ENCODE measurements at regions not wholly inside any gene's neighbourhood (a gene's known extent, or its start where the extent isn't known, plus 50 kb on each side); places are given as distances from the start of the nearest gene placed in this dataset.
"Not testable (repeated sequence)": the region's sequence is repeated elsewhere in the genome, so short reads cannot be mapped to it uniquely, and the experiment has no call there.

DNA sequence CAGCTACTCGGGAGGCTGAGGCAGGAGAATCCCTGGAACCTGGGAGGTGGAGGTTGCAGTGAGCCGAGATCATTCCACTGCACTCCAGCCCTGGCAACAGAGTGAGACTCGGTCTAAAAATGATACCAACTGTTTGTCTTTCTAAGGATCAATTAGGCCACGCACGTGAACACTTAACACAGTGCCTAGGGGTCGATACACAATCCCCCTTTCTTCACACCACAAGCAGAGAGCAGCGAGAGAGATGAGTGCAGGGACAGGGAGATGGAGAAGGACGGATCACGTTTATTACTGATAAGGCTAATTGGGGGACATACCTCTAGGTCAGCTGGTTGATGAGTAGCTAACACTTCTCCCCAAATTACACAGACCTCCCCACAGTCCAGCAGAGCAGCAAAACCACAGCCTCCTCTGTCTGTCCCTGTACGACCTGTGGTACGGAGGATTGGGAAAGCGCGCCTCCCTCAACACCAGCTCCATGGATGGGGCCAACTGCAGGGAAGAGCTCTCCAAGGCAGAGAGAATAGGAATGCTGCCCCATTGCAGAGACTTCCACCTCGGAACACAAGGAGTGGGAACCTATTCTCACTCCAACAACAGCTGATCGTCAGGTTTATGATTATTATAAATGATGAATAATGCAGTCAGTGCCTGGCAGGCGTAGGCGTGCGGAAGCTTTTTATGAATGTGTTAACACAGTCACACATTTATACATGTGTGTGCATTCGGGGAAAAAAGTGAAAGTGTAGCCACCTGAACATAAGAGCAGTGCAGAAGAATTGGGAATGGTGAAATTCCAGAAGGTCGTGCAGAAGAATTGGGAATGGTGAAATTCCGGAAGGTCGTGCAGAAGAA lies 155.1 kb downstream of the C16orf95 start:
- DNase-seq (ENCODE audit: low read depth) = no peak

DNA sequence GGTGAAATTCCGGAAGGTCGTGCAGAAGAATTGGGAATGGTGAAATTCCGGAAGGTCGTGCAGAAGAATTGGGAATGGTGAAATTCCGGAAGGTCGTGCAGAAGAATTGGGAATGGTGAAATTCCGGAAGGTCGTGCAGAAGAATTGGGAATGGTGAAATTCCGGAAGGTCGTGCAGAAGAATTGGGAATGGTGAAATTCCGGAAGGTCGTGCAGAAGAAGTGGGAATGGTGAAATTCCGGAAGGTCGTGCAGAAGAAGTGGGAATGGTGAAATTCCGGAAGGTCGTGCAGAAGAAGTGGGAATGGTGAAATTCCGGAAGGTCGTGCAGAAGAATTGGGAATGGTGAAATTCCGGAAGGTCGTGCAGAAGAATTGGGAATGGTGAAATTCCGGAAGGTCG lies 154.4 kb downstream of the C16orf95 start:
- DNase-seq (ENCODE audit: low read depth) = not testable (repeated sequence)

DNA sequence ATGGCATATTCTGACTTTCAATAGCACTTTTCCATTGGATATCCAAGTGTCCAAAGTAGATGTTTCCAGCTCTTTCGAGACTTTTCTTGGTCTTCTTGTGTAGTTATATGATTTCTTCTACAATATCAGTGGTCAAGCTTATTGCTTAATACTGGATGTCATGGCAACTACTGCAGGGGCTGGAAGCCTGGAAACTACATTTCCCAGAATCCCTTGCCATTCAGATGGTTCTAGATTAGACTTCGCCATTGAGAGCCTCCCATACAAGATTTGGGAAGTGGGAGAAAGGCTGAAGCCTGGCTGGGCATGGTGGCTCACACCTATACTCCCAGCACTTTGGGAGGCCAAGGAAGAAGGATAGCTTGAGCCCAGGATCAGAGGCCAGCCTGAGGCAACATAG lies 153.6 kb downstream of the C16orf95 start:
- DNase-seq (ENCODE audit: low read depth) = no peak

DNA sequence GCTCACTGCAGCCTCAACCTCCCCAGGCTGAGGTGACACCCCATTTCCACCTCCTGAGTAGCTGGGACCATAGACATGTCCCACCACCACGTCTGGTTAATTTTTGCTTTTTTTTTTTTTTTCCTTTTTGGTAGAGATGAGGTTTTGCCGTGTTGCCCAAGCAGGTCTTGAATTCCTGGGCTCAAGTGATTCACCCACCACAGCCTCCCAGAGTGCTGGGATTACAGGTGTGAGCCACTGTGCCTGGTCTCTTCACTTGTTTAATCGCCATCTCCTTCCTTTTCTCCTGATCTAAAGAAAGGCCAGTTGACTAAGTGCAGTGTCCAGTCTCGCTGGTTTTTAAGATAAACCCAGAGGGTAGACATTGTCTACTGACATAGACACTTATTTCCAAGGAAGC lies 152.0 kb downstream of the C16orf95 start:
- DNase-seq (ENCODE audit: low read depth) = no peak

DNA sequence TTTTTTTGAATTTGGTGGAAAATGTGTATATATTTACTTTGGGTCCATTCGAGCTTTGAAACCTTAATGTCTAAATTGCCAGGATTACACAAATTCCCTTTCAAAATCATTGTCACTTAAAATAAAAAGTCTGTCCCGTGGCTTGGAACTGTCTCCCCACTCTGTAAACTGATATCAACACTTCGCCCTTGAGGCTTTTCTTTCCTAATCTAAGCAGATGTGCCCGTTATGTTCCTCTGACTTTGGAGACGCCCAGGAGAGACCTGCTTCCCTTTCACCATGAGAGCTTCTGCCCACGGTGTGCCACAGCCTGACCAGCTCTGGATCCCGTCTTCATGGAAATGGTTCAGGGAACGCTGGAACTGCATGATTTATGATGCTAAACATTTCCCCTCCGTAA lies 151.3 kb downstream of the C16orf95 start:
- DNase-seq (ENCODE audit: low read depth) = no peak

DNA sequence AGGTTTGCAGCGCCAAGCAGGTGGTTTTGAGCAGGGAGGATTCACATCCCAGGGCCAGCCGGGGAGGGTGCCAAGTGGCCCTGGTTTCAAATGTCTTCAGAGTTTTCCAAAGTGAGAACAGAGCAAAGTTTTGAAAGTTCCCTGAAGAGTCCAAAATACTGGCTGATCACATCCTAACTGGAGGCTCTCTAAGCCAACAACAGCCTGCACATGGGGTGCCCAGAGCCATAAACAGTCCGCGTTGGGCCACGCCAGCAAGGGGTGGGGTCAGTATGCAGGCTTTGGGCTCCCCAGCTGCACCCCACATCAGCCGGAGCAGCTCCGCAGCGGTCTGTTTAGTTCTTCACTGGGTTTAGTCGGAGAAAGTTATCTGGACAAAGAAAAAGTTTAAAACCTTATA lies 150.9 kb downstream of the C16orf95 start:
- DNase-seq (ENCODE audit: low read depth) = no peak

DNA sequence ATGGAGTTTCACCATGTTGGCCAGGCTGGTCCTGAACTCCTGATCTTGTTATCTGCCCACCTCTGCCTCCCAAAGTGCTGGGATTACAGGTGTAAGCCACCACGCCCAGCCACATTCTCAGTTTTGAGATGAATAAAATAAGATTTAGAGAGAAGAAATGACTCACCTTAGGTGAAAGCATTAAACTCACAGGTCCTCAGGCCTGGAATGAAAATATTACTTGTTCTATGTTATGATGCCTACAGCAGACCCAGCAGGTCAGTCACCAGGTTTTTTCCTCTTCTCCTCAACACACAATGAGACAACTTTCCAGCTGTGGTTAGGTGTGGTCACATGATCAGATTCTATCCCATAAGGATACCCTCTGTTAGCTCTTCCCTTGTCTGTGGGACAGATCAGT lies 150.3 kb downstream of the C16orf95 start:
- no peak for DNase-seq (ENCODE audit: low read depth)

DNA sequence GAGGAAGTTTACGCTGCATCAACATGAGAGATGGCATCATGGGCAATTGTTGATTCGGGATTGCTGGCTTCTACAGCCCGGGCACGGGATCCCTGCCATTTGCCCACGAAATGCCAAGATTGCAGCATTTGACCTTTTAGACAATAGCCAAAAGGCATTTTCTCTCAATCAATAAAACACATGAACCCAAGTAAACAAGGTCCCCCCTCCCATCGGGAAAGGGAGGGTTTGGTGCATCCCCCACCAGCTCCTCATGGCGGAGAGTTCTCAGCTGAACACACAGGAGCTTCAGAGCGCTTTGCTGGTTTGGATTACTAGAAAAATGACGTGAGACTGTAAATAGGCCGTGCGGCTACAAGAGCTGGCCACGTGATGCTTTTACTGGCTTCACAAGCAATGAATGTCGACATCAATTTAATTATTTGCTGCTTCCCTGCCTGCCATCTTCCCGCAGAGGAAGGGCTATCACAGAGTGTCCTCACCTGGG lies 147.6 kb downstream of the C16orf95 start:
- DNase-seq (ENCODE audit: low read depth) = no peak

DNA sequence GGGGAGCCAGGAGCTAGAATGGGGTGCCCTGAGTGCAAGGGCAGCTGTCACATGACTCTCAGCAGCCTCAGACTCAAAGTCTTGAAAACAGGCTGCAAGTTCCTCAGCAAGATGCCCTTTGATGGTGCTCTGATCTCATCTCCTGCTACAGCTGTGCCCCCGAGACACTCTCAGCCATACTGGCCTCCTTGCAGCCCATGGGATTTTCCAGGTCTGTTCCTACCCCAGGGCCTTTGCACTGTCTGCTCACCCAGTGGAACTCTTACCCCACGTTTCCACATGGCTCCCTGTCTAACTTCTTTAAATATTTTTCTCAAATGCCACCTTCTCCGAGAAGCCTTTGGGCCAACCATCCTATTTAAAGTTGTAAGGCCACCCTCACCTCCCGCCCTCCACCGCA lies 146.9 kb downstream of the C16orf95 start:
- no peak for DNase-seq (ENCODE audit: low read depth)

DNA sequence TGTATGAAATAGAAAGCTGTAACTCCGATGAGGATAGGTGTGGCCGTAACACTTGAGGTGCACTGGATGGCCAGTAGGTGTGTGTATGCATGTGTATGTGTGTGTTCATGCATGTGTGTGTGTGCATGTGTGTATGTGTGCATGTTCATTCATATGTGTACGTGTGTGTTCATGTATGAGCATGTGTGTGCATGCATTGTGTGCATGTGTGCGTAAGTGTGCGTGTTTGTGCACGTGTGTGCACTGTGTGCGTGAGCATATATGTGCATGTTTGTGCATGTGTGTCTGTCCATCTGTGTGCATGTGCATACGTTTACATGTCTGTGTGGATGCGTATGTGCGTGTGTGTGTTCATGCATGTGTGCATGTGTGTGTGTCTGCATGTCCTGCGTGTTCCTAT lies 145.5 kb downstream of the C16orf95 start:
- no peak for DNase-seq (ENCODE audit: low read depth)

DNA sequence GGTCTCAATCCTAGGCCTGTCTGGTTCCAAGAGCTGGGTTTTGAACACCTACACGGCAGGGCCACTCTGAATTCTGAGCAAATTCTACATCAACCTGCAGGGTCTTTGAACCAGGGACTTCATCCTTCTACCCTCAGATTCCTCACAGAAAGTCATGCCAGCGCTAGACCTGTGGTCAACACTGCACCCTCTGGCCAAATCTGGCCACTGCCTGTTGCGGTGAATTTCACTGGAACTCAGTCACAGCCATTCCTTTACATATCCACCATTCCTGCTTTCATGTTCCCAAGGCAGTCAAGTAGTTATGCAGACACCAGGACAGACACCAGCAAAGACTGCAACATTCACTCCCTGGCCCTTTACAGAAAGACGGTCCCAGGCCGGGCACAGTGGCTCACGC lies 144.6 kb downstream of the C16orf95 start:
- no peak for DNase-seq (ENCODE audit: low read depth)

DNA sequence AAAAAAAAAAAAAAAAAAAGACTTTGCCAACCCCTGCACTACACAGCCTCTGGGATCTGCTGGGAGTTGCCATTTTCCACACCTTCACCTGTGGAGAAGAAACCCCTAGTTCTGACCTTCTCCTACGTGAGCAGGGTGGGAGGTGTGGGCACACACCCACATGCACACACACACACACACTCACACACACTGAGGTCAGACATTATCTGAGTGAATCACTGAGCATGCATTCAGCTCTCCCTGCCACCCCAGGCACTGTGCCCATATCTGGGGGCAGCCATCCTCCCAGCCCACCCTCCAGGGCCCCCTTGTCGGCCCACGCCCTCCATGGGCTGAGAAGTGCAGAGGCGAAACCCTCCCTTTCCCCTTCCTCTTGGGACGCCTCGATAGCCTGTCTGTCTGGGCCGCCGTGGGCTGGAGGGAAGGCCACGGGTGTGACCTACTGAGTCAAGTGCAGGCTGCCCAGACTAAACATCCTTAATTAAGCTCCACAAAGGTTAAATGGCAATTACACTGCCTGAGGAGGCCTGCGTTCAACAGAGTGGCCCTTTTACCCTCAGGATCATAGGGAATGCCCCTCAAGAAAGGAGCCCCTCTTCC lies 143.8 kb downstream of the C16orf95 start:
- no peak for DNase-seq (ENCODE audit: low read depth)

DNA sequence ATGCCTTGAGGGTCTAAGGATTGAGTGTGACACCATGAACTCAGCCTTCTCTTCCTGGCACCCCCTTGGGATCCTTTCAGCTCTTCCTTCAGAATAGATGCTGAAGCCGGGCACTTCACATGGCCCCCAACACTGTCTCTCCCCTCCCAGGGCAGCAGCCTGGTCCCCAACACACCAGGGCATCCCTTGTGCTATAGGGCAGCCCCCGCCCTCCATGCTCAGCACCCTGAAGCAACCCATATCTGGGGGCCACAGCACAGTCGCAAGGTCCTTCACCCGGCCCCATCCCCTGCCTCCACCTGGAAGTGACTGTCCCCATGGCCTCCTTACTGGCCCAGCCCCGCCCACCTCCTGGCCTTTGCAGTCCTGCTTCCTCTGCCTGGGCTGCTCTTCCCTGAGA lies 143.1 kb downstream of the C16orf95 start:
- DNase-seq (ENCODE audit: low read depth) = no peak

DNA sequence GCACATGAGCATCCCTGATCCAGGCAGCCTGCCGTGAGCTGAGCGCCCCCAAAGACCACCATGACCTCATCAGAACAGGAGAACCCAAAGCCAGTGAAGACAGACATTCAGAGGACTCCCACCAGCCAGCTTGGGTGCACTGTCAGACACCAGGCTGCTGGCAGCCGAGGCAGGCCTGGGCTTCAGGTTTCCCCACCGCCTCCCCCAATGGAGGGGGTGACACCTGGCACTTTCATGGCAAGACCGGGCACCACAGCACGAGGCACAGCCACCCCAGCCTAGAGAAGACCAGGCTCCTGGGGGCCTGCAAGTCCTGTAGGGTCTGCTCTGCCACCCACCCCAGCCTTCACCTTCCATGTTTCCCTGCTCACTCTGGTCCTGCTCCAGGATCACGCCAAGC lies 140.5 kb downstream of the C16orf95 start:
- no peak for DNase-seq (ENCODE audit: low read depth)

DNA sequence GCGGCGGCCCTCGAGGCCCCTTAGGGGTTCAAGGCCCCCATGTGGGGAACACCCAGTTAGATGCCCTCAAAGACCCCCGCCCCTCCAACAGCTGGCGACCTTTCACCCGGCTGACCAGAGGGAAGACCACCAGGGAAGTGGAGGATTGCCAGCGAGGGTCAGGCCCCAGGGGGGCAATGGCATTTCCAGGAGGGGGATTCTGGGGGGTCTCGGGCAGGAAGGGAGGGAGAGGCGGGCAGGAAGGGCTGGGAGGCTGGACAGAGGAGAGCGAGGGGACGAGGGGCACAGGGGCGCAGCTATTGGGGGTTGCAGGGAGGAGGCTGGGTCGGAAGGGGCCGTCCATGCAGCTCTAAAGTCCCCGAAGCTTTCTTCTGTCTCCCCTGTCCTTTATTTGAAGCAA lies 139.5 kb downstream of the C16orf95 start:
- DNase-seq (ENCODE audit: low read depth) = no peak

DNA sequence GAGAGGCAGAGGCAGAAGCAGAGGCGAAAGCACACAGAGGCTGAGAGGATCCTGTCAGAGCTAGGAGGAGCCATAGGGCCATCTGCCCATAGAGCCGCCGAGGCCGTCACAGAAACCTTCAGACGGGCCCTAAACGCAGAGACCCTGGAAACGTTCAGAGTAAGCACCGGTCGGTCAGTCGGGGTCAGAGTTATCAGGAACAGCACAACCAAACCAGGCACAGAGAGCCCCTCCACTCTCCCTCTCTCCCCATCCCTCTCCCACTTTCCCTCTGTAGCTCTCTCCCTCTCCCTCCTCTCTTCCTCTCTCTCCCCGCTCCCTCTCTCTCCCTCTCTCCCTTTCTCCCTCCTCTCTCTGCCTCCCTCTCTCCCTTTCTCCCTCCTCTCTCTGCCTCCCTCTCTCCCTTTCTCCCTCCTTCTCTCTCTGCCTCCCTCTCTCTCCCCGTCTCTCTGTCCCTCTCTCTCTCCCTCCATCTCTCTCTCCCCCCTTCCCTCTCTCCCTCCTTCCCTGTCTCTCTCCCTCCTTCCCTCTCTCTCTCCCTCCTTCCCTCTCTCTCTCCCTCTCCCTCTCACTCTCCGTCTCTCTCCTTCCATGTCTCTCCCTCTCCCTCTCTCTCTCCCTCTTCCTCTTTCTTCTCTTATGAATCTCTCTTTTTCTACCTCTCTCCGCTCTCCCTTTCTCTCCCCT lies 138.9 kb downstream of the C16orf95 start:
- no peak for DNase-seq (ENCODE audit: low read depth)

DNA sequence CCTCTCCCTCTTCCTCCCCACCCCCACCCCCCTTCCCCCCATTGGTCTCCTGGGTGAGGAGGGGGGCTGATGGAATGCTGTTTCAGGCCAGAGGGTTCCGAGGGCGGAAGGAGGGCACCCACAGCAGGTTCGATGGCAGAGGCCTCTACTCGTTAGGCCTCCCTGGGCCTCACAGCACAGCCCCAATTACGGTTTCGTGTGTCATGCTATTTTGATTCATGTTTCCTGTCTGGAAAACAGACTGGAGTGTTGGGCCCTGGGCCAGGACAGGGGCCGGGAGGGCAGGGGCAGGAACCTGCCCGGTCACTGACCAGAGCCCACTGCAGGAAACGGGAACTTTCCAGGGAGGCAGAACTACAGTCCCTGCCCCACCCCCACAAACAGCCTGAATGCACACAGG lies 138.2 kb downstream of the C16orf95 start:
- DNase-seq (ENCODE audit: low read depth) = no peak

DNA sequence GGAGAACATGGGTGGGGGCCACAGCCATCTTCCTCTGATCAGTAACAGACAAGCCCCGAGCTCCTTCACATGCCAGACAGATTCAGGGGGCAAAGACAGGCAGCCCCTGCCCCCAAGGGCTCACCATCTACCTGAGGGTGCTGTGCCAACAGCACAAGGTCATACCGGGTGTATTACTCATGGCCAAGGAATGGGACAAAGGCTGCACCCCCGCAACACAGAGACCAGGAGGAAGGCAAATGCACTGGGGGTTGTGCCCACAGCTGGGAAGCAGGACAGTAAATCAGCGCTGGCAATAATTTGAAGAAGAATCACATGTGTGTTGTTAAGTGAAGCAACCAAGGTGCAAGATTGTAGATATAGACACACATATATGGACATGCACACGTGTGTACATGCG lies 137.1 kb downstream of the C16orf95 start:
- DNase-seq (ENCODE audit: low read depth) = no peak

DNA sequence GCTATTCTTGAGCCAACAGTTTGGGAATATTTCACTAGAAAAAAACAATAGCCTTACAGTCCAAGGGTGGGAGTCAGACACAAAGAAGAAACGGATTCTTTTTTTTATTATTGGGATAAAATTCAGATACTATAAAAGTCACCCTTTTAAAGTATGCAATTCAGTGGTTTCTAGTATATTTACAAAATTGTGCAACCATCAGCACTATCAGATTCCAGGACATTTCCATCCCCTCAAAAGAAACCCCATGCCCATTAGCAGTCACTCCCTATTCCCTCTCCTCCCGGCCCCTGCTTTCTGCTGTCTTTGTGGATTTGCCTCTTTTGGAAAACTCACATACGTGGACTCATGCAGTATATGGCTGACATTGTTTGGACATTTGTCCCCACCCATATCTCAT lies 134.4 kb downstream of the C16orf95 start:
- no peak for DNase-seq (ENCODE audit: low read depth)

DNA sequence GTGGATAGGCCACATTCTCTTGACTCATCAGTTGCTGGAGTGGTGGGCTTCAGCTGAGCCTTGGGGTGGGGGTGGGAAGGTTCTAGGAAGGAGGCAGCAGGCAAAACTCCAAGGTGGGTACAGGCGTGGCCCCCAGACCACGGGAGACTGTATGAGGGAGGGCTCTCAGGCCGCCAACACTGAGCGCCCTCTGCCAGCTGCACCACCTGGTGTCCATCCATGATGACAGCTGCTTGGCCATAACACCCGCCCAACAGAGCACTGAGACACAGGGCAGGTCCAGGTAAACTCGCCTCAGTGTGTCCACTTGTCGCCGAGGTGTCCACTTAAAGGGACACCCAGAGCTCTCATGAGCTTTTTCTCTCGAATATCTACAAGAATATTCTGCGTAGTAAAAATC lies 133.5 kb downstream of the C16orf95 start:
- DNase-seq (ENCODE audit: low read depth) = no peak

DNA sequence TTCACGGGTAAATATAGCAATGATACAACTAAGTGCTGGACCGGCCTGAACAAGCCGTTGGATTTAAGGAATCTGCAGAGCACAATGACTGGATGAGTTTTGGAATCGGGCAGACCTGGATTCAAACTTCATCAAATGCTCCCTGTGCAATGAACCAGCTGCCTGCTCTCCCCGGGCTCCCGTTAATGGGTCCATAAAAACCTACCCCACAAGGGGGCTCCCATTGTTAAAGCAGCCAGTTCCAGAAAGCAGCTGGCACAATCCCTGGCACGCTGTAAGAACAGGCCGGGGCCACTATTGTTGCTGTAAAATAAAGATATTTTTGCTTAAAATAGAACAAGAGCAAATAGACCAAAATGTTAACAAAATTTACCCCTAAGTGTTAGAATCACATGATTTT lies 131.9 kb downstream of the C16orf95 start:
- no peak for DNase-seq (ENCODE audit: low read depth)

DNA sequence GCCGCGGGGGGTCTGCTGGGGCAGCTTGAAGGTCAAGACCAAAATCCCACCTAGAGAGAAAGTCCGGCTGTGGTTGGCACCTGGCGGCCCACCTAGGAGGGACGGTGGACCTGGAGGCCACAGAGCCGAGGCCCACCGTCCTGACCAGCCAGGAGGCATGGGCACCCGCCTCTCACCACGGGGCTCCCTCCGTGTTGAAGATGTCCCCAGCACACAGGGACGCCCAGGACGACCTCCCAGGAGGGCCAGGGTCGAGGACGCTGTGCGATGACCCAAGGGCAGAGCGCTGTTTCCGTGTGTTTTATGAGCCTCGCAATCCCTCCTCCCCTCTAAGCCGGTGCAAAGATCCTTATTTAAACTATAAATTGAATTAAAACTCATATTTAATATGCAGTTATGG lies 131.2 kb downstream of the C16orf95 start:
- no peak for DNase-seq (ENCODE audit: low read depth)

DNA sequence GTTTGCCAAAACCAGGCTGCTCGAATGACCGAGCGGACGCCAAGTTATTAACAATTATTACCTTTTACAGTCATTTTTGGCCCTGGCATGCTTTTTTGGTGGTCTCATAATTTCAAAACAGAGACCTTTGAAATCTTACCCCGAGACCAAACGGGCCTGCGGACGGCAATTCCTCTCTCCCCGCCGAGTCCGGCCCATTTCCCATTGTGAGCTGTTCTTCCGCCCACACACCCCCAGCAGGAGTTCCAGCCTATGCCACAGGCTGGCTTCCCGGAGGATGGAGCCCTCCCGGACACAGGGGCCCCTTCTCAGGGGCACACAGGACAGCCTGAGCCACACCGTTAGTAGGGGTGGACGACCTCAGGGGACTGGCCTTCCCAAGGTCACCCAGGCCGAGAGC lies 130.7 kb downstream of the C16orf95 start:
- no peak for DNase-seq (ENCODE audit: low read depth)
